Lung microvascular endothelial cell (primary cell): ENCODE measurements at regions not wholly inside any gene's neighbourhood (a gene's known extent, or its start where the extent isn't known, plus 50 kb on each side); places are given as distances from the start of the nearest gene placed in this dataset.

Source experiments
- DNase-seq, 2 donors: peaks; one replicate each; pipeline versions ENCODE4 v3.0.0 to v3.0.0-alpha.2; 2010; ENCODE audit warnings: low read depth in 2 of 2

DNA sequence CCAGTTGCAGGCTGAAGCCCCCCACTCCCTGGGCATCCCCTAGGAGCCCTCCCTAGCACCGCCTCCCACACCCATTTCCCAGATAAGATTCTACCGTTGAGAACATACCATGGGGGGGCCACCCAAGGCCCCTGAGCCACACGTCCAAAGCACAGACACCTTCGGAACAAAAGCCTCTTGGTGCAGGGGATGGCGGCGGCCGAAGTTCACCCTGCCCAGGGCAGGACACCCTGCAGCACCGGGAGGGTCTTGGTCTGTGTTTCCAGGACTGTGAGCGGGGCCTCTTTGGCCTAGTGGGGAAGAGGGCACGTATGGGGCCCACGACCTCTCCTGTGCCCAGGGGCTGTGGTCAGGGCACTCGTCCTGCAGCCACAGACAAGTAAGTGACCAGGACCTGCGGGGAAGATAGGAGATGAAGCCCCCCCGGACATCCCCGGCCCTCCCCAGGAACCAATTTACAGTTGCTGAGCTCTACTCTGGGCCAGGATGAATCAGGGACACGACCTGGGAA lies 154.3 kb upstream of the C14orf180 start:
- DNase-seq, result no peak

DNA sequence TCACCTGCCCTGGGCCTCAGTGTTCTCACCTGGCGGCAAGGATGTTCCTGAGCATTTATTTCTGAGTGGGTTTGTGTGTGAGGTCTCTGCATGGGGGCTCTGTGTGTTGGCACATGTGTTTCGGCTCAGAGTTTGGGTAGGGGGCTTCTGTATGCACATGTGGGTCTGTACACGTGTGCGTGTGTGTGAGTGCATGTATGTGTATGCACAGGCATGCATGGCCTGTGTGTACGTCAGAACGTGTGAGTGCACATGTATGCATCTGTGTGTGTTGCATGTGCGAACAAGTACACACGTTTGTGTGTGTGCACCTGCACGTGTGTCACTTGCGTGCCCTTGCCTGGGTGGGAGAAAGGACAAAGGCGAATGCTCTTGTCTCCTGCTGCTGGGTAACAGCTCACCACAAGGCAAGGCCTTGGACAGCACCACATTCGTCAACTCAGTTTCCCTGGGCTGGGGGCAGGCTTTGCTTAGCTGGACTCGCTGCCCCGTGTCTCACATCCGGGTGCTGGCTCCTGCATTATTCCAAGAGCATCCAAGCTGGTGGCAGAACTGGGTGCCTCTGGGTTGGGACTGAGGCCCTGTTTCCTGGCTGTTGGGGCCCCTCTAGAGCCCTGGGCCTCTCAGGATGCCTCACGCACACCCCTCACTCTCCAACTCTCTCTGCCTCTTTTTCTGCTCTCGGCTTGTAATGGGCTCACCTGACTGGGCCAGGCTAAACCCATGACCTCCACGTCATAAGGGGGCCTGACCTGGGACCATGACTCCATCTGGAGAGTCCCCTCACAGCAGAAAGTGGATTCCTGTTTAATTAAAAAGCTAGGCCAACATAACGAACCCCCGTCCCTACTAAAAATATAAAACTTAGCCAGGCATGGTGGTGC lies 153.6 kb upstream of the C14orf180 start:
- no peak for DNase-seq

DNA sequence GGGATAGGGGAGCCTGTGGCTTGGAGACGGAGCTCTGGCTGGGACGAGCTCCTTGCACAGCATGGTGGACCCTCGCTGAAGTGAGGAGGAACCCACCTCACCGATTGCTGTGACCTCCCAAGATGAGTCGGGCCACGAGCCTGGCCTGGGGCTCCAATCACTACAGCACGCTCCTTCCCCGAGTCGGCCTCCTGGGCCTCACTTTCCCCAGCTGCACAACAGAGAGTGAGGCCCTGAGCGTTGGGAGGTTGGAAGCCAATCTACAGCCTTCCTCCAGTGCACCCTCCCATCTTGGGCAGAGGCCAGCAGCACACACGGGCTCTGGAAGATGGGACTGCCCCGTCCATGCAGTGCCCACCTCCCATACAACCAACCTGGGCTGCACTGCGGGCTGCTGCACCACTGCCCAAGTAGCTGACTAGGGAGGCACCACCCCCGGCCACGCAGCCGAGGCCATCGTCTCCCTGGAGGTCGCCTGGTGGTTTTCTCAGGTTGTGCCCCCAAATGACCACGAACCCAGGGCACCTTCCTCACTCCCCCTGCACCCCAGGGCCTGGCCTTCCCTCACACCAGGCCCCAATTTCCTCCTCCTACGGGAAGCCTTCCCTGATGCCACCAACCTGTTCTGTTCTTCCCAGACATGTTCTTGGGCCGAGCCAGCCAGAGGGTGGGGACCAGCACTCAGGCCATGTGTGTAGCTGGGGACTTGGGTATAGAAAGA lies 152.3 kb upstream of the C14orf180 start:
- DNase-seq, result no peak

DNA sequence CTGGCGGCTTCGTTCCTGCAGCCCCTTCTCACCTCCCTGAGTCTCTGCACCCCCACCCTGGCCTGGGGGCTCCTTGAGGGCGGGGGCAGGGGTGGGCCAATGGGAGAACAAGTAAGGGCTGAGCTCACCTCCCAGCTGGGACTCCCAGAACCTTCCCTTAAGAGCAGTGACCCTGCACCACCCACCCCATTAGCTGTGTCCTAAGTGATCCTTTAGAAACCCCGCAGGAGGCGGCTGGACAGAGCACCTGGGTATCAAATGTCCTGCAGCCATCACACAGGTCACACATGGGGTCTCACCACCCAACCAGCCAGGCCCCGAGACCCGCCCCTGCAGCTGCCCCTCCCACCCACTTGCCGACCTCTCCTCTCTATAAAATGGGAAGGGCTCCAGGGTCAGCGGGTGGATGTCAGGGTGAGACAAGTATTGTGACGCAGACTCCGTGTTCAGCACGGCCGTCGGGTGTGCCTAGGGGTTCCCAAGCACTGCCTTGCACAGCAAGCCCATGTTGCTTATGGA lies 151.2 kb upstream of the C14orf180 start:
- DNase-seq, result no peak

DNA sequence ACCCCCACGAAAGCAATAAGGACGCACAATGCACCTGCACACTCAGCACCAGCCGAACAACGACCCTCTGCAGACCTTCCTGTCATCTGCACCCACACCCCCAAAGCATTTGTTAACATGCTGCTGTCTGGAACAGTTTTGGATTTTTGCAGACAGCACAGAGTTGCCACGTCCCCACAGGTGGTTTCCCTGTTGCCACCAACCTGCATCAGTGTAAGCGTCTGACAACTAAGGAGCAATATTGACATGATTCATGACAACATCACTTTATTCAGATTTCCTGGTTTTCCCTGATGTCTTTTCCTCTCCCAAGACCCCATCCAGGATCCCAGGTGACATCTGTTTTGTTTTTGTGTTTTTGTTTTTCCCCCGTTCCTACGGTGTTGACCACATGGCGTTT lies 150.7 kb upstream of the C14orf180 start:
- DNase-seq, result no peak

DNA sequence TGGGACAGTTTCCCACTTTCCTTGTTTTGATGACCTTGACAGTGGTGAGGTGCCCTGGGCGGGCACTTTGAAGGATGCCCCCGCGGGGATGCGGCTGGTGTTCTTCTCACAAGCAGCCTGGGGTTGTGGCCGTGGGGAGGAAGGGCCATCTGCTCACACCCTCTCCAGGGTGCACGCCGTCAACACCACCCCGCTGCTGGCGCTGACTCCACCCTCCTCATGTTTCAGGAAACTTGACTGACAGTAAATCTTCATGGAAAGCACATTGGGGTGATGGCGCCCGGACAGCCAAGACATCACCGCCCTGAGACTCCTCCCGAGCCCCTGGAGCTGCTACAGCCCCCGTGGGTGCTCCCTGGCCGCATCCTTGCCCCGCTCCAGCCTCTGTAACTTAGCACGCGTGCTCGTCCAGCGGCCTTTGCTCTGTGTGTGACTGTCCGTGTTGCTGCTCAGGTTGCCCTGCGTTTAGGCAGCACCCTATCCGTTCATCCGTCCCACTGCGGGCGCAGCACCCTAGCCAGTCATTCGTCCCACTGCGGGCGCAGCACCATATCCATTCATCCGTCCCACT lies 150.2 kb upstream of the C14orf180 start:
- DNase-seq, result no peak

DNA sequence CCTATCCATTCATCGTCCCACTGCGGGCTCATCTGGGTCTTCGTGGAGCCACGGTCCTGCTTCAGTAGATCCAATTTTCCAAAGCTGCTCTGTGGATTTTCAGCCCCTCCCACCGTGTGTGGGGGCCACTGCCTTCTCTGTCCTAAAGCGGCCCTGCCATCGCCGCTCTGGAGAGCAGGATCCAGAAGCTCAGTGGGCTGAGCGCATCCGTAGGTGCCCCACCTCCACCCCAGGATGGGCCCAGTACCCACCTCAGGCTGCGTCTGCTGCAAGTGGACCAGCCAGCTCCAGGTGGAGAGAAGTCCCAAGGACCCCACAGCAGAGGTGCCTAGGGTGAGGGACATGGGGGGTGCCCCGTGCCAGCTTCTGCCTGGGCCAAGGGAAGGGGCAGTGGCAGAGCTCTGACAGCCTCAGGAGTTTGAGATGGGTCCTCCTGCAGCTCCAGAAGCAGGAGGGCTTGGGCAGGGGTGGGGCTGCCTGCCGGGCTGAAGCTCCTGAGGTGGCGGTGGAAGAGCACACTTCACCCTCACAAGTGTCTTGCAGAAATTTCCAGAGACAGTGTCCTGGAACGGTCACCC lies 148.1 kb upstream of the C14orf180 start:
- DNase-seq, result no peak

DNA sequence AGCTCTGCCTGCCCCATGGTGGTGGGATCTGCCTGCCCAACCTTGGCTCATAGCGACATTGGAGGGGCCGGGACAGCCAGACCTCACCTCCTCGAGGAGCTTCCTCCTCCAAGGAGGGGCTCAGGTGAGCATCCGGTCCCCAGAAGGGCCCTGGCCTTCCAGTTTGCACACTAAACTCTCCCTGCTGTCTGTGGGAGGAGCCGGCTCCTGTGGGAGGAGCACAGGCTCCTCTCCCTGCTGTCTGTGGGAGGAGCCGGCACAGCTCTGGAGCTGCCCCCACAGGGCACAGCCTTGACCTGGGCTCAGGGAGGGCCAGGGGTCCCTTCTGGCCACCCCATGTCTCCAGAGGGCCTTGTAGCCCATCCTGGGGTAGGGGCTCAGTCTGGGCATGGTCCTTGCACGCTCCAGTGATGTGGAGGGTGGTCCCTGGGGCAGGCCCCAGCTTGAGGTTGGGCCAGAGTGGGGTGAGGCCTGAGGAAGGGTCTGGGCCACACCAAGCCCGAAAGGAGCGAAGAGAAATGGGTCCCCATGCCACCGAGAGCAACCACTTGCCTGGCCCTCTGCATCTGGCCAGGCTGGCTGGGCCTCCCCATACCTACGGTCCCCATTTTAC lies 147.5 kb upstream of the C14orf180 start:
- DNase-seq, result no peak

DNA sequence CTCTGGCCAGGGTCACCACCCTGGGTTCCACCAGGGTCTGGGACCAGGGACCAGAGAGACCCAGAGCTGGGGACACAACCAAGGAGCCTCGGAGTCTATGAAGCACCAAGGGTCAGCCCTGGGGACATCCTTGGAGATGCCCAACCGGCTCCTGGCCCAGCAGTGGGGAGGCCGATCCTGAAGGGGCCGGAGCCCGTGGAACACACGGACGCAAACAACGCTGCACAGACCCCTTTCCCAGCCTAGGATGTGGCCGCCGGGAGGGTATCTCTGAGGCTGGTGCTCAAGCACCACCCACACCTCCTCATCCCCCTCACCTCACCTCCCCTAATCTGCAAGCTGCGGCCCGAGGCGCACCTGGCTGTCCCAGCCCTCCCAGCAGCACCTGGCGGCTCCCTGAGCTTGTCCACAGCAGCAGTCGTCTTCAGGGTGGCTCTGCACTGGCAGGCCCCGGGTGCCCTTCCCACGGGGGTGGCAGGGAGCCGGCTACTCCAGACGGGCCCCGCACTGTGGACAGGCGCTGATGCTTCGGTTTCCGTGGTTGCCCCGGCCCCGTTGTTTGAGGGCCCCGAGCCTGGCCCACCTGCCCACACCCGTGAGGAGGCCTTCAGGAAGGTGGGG lies 146.8 kb upstream of the C14orf180 start:
- no peak for DNase-seq

DNA sequence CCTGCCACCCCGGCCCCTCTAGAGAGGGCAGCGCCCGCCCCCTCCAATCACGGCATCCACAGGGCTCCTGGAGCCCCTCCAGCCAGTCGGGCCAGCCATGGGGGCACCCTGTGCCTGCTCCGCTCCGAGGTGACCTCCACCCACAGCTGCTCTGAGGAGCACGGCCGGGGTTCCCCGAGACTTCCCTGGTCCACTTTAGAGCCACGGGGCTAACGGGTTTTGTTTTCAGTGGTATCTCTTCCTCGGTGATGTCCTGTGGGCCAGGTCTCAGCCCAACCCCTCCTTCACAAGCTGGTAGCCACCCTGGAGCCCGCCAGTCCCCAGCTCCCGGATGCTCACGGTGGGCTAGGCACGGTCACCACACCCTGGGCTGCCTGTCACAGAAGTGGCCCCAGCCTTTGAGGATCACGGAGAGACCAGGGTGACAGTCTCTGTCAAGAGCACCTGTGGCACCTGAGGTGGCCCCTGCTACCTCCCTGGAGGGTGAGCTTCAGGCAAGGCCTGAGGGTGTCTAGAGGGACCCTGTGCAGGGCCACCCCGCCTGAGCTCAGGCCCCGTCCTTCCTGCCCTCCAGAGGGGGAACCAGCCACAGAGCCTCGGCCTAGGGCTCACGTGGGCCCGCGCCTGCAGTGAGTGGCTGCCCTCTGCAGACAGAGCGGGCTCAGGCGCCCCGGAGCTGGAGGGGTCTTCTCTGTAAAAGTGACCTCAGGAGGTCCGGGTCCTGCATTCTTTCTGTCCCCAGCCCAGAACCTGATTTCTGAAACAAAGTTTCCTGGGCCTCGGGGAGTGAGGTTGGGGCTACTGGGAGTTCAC lies 146.0 kb upstream of the C14orf180 start:
- no peak for DNase-seq

DNA sequence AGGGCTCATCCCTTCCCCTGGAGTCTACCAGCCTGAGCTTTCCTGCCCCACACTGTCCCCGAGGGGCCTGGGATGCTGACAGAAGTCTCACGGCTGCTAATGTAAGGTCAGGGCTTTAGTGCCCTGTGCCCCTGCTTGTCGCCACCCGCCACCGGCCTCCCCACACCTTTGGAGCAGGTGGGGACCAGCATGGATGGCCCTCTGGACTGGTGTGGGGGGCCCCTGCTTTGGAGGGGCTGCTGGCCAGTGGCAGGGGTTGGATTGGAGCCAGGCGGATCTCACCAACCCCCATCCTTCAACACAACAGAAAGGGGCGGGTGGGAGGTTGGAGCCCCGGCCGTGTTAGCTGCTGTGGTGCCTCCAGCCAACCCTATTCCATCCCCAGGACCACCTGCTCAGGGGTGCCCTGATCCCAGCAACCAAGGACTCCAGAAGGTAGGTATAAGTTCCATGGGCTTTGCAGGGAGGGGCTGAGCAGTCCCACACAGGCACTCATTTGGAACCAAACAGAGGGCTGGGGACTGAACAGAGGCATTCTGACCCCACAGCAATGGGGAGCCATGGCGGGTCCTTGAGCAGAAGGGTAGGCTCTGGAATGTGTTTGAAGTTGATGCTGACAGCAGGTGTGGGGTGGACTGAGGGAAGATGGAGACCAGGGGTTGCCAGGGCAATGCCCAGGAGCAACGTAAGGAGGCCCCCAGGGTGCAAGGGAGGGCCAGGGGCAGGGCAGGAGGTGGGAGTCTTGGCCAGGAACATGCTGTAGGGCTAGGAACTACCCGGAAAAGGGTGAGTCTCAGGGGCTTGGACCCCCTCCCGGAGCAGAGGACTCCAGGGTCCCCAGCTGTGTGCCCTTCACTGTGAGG lies 145.1 kb upstream of the C14orf180 start:
- no peak for DNase-seq

DNA sequence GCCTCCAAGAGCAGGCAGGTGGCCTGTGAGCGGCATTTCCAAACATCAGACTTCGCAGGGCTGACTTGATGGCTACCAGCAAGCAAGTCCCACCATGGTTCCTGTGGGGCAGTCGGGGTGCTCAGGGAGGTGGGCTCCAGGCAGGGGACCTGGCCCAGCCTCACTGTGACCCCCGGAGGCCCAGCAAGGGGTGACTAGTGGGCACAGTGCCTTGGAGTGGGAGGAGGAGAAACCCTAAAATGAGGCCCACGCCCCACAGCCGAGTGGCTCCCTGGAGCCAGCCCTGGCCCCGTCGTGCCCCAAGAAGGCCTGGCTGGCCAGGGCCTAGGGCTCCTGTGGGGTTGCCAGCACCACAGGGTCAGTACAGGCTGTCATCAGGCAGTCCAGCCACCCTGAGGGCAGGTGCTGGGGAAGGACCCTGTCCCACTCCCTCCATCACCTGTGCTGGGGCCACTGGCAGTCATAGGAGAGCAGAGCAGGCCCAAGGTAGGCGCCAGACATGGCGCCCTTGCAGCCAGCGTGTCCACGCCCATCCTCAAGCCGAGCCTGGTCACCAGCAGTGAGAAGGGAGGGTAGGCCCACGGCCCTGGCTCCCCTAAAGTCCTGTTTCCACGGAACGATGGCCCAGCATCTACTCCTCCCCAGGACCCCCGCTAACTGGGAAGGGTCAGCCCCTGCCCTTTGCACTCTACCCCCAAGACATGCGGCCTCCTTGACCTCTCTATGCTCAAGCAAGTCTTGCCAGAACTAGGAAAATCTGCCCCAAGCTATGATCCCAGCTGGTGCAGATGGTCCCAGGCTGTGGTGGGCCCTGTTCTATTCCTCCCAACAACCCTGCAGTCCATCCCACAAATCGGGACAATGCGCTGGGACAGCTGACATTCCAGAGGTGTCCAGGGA lies 144.2 kb upstream of the C14orf180 start:
- DNase-seq, result no peak

DNA sequence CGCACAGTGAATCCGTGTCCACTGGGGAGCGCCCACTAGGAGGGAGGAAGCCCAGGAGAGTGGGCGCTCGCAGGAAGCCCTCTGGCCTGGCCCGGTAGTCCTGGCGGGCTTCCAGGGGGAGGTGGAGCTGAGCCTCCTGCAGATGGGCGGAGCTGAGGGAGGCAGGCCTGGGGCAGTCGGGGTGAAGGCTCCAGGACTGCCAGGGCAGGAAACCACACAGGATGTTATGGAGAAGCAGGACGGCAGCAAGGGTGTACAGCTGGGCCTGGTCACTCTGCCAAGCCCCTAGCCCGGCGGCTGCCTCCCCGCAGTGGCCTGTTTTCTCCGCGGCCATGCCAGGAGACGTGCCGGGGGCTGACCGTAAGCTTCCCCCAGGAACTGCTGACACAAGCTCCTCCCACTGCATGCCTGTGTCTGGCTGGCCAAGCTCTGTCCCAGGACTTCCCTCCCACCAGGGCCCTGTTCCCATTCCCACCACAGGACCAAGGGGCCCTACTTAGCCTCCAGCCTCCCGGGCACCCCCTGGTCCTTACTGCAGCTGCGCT lies 143.4 kb upstream of the C14orf180 start:
- DNase-seq, result peak; percentile 70 to 89

DNA sequence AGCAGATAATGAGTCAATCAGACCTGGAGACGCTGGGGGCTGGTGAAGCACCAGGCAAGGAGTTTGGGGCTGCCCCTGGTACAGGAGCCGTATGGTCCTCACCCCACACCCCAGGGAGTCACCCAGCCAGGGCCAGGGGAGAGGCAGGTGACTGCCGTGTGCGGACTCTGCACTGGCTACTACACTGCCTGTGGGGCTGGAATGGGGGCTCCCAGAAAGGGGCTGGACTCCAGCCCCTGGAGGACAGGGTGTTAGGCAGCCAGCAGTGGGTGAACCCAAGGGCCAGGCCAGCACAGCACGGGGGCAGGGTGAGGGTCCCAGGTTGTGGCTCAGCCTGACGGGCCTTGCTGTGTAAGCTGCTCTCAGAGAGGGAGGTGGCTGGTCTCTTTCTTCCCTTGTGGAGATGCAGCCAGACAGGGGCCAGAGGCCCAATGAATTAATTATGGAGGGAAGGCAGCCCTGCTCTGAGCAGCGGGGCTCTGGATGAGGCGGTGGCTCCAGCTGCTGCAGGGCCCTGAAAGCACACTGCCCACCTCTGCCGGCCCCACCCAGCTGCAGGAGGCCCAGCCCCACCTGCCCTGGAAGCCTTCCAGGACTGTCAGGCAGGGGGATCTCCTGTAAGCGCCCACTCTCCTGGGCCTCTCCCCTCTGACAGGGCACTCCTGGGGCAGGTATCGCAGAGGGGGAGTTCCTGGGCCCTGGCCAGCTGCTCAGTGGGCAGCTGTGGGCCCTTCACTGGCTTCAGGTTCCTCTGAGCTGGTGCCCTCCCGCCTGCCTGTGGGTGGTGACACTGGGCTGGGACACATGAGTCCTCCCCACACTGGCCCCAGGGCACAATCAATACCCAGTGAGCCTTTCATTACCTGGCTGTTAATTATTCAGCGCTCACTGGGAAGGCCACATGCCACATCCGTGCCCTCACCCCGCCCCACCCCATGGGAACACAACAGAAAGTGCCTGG lies 142.5 kb upstream of the C14orf180 start:
- no peak for DNase-seq

DNA sequence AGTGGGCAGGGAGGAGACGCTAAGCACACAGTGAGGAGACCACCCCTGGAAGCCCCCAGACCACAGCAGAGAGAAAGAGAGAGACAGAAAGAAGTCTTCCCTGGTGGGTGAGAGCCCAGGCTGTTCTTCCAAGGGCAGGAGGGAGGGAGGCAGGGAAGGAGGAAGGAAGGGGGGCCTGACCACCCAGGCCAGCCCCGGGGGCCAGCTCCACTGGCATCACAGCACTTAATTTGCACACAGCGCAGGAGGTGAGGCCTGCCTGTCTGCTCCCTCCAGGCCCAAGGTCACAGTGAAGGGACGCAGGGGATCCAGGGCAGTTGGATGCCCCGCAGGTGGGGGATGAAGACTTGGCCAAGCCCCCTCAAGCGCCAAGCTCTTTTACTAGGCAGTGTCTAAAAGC lies 141.9 kb upstream of the C14orf180 start:
- no peak for DNase-seq

DNA sequence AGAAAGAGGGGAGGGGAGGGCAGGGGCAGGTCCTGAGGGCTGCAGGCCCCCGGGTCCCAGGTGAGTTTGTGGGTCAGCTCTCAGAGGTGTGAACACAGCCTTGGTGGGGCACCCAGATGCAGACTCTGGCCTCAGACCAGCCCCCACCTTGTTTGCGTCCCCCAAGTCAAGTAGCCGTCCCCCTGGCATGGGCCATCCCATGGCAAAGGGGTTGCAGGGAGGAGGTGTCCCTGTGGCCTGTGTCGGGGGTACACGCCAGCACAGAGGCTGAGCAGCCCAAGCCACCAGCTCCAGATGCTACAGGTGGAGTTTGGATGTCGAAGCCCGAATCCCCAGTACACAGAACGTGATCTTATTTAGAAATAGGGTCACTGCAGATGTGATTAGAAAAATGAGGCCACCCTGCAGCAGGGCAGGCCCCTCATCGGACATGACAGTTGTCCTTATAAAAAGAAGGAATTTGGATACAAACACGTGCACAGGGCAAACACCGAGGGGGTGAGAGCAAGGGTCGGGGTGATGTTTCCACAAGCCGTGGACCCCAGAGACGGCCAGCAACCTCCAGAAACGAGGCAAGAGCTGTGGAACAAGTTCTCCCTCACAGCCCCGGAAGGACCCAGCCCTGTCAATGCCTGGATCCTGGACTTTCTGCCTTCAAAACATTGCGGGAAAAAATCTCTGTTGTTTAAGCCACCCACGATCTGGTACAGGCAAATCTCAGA lies 141.2 kb upstream of the C14orf180 start:
- DNase-seq, result no peak
